T47D (cell line): ENCODE measurements at regions not wholly inside any gene's neighbourhood (a gene's known extent, or its start where the extent isn't known, plus 50 kb on each side); places are given as distances from the start of the nearest gene placed in this dataset.
"Not testable (repeated sequence)": the region's sequence is repeated elsewhere in the genome, so short reads cannot be mapped to it uniquely, and the experiment has no call there.

Experiments
- DNase-seq, 2 experiments: peaks; one replicate each; pipeline versions ENCODE4 v3.0.0 to v3.0.0-alpha.2; 2011 to 2012; ENCODE audit warnings: low read depth in 1 of 2, low spot score in 1 of 2
- JUND ChIP-seq: IDR thresholded peaks from 2 replicates; pipeline ENCODE4 v1.6.1; 2012; ENCODE audit warnings: low read depth
- in situ Hi-C: cut with HindIII; loops from 2 replicates; pipeline ENCODE4 v1.10.0; 2016; ENCODE audit warnings: low sequenced_read_pairs, low pct_unique_long_range_greater_than_20kb

DNA sequence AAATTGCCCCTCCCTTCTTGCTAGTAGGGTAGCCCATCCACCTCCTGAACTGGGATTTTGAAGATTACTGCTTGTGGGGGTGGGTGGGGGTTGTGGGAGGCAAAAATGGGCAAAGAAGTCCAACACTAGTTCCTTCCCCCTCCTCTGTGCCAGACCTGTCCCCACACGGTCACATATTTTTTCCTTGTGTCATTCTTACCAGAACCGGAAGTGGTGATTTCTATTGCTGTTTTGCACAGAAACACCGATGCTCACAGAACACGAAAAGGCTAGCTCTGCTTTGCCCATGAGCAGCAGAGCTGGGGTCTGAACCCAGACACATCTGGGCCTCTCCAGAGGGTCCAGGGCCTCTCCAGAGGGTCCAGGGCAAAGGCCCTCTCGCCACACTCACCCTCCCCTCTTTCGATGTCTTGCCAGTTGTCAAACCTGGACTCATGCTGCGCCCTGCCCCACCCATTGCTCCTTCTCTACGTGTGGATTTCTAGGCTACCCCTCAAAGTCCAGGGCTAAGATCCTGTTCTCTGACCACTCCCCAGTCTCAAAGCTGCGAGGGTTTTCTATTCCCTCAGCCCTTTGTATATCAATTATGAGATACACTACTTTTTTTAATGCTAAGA, 264.4 kb upstream of the MSX2 start:
- in situ Hi-C loops: no loop called here
- DNase-seq: no peak
- no peak for TF ChIP-seq JUND

DNA sequence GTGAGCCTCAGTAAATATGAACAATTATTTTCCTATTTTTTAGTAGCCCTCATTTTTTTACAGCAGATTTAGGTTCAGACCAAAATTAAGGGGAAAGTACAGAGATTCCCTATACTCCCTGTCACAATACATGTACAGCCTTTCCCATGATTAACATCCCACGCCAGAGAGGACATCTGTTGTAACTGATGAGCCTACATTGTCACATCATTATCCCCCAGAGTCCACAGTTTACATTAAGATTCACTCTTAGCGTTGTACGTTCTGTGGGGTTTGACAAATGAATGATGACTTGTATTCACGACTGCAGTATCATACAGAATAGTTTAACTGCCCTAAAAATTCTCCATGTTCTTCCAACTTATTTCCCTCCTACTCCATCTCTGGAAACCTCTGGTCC, 262.3 kb upstream of the MSX2 start:
- in situ Hi-C loops: no loop called here

DNA sequence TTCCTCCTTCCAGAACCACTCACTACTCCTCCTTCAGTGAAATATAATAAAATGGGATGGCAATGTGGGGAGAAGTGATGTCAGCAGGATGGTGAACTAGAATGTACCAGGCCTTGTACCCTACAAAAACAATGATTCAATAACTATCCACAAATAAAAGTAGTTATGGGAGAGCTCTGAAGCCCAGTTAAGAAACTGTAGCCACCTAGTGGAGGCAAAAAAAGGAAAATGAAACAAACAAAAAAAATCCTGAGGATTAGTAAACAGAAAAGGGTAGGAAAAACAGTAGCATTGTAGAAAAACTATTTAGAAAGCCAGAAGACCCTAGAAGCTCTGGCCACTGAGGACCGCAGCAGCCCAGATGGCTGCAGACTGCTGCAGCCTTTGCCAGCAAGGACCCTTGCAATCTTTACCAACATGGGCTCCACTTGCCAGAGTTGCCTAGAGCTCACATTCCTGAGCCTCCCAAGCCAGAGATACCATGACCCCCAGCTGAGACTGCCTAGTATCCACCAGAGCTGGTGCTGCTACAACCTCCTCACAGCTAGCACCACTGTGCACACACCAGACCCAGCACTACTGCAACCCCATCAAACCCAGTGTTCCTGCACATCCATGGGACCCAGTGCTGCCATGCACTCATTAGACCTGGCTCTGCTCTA, 259.7 kb upstream of the MSX2 start:
- no peak for DNase-seq
- in situ Hi-C loops: no loop called here
- no peak for TF ChIP-seq JUND

More for the DNA sequence above, 262.3 kb upstream of the MSX2 start:
- no peak for TF ChIP-seq JUND
- DNase-seq: no peak

DNA sequence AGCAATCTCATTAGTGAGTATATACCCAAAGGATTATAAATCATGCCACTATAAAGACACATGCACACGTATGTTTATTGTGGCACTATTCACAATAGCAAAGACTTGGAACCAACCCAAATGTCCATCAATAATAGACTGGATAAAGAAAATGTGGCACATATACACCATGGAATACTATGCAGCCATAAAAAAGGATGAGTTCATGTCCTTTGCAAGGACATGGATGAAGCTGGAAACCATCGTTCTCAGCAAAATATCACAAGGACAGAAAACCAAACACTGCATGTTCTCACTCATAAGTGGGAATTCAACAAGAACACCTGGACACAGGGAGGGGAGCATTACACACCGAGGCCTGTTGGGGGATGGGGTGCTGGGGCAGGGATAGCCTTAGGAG, 252.9 kb upstream of the MSX2 start:
- DNase-seq, in situ Hi-C loops: not testable (repeated sequence)

DNA sequence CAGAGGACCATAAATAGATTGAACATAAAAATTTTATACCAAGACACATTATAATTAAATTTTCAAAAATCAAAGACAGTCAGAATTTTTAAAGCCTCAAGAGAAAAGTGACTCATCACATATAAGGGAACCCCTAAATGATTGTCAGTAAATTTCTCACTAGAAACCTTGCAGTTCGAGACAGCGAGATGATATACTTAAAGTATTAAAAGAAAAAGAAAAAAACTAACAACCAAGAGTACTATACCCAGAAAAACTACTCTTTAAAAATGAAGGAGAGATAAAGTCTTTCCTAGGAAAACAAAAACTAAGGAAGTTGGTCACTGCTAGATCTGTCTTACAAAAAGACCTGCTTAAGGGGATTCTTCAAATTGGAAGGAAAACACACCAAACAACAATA, 251.4 kb upstream of the MSX2 start:
- TF ChIP-seq JUND: no peak
- no peak for DNase-seq
- in situ Hi-C loops: no loop called here

DNA sequence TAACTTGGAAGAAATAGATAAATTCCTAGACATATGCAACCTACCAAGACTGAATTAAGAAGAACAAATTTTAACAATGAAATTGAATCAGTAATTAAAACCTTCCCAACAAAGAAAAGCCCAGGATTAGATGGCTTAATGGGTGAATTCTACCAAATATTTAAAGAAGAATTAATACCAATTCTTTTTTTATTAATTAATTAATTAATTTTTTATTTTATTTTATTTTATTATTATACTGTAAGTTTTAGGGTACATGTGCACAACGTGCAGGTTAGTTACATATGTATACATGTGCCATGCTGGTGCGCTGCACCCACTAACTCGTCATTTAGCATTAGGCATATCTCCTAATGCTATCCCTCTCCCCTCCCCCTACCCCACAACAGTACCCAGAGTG, 248.4 kb upstream of the MSX2 start:
- in situ Hi-C loops, DNase-seq: not testable (repeated sequence)

DNA sequence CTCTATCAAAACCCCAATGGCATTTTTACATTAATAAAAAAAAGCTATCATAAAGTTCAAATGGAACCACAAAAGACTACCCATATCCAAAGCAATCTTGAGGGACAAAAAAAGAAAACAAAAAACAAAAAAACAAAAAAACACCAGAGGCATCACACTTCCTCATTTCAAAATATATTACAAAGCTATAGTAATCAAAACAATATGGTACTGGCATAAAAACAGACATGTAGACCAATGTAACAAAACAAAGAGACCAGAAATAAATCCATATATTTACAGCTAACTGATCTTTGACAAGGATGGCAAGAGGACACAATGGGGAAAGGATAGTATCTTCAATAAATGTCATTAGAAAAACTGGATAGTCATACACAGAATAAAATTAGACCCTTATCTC, 245.1 kb upstream of the MSX2 start:
- TF ChIP-seq JUND: no peak
- in situ Hi-C loops: no loop called here
- DNase-seq: no peak

DNA sequence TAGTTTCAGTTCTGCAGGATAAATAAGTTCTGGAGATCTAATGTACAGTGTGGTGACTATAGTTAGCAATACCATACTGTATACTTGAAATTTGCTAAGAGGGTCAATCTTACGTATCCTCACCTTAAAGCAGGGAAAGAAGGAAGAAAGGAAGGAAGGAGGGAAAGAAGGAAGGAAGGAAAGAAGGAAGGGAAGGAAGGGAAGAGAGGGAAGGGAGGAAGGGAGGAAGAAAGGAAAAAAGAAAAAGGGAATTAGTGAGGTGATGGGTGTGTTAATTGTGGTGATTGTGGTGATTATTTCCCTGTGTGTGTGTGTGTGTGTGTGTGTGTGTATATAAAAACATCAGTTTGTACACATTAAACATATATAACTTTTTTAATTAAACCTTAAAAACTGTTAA, 242.6 kb upstream of the MSX2 start:
- DNase-seq: no peak
- no peak for TF ChIP-seq JUND
- in situ Hi-C loops: no loop called here

DNA sequence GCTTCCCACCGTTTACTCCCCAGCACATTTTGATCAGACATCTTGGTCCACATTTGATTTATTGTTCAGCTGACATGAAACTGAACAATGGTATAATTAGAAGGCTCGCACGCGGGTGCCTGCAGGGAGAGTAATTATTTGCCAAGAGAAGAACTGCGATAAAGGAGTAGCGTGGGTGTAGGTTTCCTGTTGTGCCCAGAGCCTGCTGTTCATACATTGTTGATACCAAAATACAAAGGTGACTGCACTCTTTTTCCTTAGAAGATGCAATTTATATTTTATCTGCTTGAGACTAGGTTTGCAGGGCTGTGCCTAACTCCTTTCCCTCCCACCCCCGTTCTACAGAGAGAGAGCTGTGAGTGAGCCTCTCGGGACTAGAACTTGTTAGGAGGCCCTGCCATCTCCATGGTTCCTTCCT, 241.8 kb upstream of the MSX2 start:
- peak in 1 of 2 experiments; percentile 80 for DNase-seq
- no peak for TF ChIP-seq JUND
- in situ Hi-C loops: no loop called here

DNA sequence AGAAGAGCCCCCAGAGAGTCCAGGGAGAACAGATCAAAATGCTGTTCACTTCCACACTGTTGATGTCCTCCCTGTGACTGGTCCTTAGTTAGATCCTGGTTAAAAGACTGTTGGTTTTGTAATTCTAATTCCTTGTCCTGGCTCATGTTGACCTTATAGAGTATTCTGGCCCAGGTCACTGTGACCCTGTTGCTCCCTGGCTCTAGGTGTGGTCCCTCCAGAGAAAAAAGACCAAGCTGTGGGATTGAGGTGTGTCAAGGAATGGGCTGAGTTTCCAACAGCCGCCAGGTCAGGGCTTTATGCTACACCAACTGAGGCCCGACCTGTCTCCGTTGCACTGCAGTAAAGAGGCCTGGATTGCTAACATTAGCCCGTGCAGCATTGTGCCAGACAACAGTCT, 241.0 kb upstream of the MSX2 start:
- in situ Hi-C loops: no loop called here
- DNase-seq: peak in 1 of 2 experiments; percentile 90
- no peak; the same call in 1 of the 2 replicates for TF ChIP-seq JUND

DNA sequence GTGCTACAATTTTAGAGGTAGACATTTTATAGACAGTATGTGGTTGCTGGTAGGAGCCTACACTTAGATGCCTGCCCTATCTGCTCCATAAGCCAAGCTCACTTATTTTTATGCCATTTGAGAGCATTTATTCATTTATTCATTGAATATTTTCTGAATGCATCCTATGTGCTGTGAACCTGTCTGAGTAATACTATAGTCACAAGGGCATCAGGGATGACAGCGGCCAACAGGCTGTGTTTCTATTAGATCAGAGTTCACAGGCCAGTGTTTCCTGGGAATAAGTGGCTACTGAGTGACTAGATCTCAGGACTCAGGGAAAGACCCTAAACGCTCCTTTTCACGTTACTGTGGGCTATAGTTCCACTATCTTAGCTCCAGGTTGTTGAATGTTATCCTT, 235.2 kb upstream of the MSX2 start:
- in situ Hi-C loops: no loop called here
- TF ChIP-seq JUND: no peak
- no peak for DNase-seq

DNA sequence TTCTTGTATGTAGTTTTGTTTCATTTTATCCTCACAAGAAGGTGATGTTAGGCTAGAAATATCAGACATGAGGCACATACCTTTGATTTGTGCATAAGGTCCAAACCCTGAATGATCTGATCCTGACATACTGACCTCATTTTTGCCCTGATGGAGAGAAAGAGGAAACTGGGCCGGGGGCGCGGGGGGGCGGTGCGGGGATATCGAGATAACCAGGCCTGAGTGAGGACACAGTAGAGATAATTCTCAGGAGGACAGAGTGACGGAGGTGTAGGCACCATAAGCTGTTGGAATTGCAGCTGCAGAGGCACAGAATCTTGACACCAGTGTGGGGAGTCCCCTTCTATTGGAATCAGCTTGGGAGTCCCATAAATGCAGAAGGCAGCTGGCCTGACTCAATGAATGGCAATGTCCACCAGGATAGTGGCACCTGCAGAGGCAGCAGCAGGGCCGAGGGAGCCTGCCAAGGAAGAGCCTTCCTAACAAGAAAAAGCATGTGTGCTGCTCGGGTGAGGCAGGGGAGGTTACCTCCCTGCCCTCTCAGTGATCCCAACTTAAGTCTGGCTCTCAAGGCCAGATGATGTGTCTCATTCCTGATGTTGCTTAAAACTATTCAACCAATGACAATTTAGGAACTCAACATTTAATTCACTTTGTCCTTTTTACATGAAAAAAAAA, 234.3 kb upstream of the MSX2 start:
- no peak for TF ChIP-seq JUND
- DNase-seq: no peak
- in situ Hi-C loops: no loop called here

DNA sequence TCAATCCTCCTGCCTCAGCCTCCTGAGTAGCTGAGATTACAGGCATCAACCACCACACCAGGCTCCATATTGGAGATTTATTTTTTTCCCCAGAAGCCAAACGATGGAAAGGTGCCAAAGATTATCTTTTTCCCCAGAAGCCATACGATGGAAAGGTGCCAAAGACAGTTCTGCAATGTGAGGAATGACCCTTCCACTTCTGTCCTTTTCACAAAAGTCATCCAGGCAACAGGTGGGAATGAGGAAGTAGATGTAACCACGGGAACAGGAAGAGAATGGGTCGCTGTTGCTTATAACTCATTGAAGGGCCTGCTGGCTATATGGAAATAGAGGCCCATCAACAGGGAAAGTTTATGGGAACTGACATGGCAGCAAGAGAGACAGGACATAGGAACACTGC, 233.7 kb upstream of the MSX2 start:
- in situ Hi-C loops: no loop called here
- peak in 1 of 2 experiments; percentile 66 for DNase-seq
- TF ChIP-seq JUND: no peak

DNA sequence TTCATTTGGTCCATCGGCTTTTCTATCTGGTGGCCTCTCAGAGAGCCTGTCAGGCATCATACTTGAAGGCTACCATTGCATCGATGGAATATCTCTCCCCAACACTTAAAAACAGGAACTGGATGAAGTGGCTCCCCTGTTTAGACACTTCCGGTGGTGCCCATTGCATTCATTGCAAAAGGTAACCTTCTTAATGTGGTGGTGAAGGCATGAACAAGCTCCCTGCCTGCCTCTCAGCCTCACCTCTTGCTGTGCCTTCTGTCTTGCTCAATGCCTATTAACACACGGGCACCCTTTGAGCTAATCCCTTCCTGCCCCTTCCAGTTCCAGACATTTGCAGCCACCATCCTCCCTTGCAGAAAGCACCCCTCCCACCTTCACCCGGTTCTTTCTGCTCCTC, 233.1 kb upstream of the MSX2 start:
- TF ChIP-seq JUND: no peak
- peak in 1 of 2 experiments; percentile 26 for DNase-seq
- in situ Hi-C loops: no loop called here
